Activated T-cell treated with anti-CD3 and anti-CD28 coated beads, Interleukin-2, amount 50 U/mL, for 72 hours (primary cell): ENCODE measurements at regions not wholly inside any gene's neighbourhood (a gene's known extent, or its start where the extent isn't known, plus 50 kb on each side); places are given as distances from the start of the nearest gene placed in this dataset.

ENCODE experiments used
- ATAC-seq, 2 donors: fragments of 150-1000 bp; cut with Tn5 transposase; replicated peaks in 1 of 2; 2 replicates each; pipeline ENCODE4 v1.10.0; 2021; ENCODE audit warnings: moderate library complexity in 2 of 2, mild to moderate bottlenecking in 1 of 2
- DNase-seq, 2 donors: peaks; one replicate each; pipeline ENCODE4 v3.0.0; 2021 to 2022; ENCODE audit warnings: mixed read lengths in 1 of 2
- H3K27ac Mint-ChIP-seq: one replicate; pipeline ENCODE4 v1.8.0; 2022; ENCODE audit warnings: mild to moderate bottlenecking, moderate library complexity, mixed read lengths
- H3K27me3 Mint-ChIP-seq: one replicate; pipeline ENCODE4 v1.8.0; 2022; ENCODE audit warnings: low read depth, mixed read lengths
- H3K36me3 Mint-ChIP-seq, 2 donors: one replicate each; pipeline ENCODE4 v1.8.0; 2022; ENCODE audit warnings: mixed read lengths in 2 of 2, mild to moderate bottlenecking in 1 of 2; ENCODE audit not compliant: insufficient read depth in 2 of 2
- H3K4me1 Mint-ChIP-seq: one replicate; pipeline ENCODE4 v1.8.0; 2022; ENCODE audit warnings: low read depth, mixed read lengths
- H3K4me3 Mint-ChIP-seq, 2 donors: one replicate each; pipeline ENCODE4 v1.8.0; 2022; ENCODE audit warnings: mild to moderate bottlenecking in 2 of 2, mixed read lengths in 2 of 2, moderate library complexity in 2 of 2
- H3K9me3 Mint-ChIP-seq, 2 donors: one replicate each; pipeline ENCODE4 v1.8.0; 2022; ENCODE audit warnings: mixed read lengths in 2 of 2

GRCh38 chr14:34363733-34364134, 98.3 kb downstream of the SPTSSA start:
- no peaks in the 10 kb centered on the region for H3K4me1 Mint-ChIP-seq
- ATAC-seq (peak; percentile 15 to 38), DNase-seq (no peak)
- H3K27me3 Mint-ChIP-seq: peaks cover 6% of the 10 kb centered on the region
- H3K27ac Mint-ChIP-seq: no peak overlapping the region
- H3K4me3 Mint-ChIP-seq: no peak overlapping the region
- no peaks in the 10 kb centered on the region for H3K9me3 Mint-ChIP-seq
- no peaks in the 10 kb centered on the region for H3K36me3 Mint-ChIP-seq

DNA sequence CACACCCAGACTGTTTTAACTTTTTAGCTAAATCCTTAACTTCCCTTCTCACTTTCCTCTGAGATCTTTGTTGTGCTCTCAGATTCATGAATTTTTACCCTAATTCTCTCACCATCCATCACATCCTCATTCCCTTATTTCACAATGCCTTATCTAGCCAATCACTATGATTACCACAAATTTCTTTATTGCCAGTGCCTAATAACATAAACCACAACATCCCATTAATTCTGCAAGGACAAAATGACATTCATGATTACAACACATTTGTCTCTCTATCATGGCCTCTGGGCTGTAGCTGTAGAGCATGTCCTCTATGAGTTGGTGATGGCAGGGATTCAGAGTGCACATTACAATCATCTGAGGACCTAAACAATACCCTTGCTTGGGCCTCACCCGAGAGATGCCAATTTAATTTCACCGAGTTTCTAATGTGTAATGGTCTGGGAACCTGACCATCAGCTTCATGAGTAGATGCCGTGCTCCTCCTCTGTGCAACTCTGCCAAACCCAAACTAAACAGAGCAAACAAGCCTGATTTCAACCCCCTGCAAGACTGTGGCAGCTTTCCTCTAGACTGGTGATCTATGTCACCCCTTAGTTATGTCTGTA, 99.3 kb downstream of the SPTSSA start:
- DNase-seq (no peak), ATAC-seq (no peak)
- Mint-ChIP-seq H3K27ac (no peak overlapping the region), H3K36me3 (no peaks in the 10 kb centered on the region), H3K4me3 (no peak overlapping the region), H3K9me3 (no peaks in the 10 kb centered on the region), H3K27me3 (peaks cover 5% of the 10 kb centered on the region), H3K4me1 (no peaks in the 10 kb centered on the region)

GRCh38 chr14:34361504-34362011, 100.5 kb downstream of the SPTSSA start:
- DNase-seq: no peak
- no peak overlapping the region for H3K27ac Mint-ChIP-seq
- no peaks in the 10 kb centered on the region for H3K4me1 Mint-ChIP-seq
- peaks cover 5% of the 10 kb centered on the region for H3K27me3 Mint-ChIP-seq
- H3K36me3 Mint-ChIP-seq: no peaks in the 10 kb centered on the region
- H3K9me3 Mint-ChIP-seq: no peaks in the 10 kb centered on the region
- no peak overlapping the region for H3K4me3 Mint-ChIP-seq
- no peak for ATAC-seq

GRCh38 chr14:34359420-34360117, 102.5 kb downstream of the SPTSSA start:
- Mint-ChIP-seq H3K4me3 (no peak overlapping the region), H3K27me3 (peaks cover 5% of the 10 kb centered on the region), H3K9me3 (no peaks in the 10 kb centered on the region), H3K27ac (no peak overlapping the region), H3K4me1 (no peaks in the 10 kb centered on the region), H3K36me3 (no peaks in the 10 kb centered on the region)
- ATAC-seq: no peak
- no peak for DNase-seq

DNA sequence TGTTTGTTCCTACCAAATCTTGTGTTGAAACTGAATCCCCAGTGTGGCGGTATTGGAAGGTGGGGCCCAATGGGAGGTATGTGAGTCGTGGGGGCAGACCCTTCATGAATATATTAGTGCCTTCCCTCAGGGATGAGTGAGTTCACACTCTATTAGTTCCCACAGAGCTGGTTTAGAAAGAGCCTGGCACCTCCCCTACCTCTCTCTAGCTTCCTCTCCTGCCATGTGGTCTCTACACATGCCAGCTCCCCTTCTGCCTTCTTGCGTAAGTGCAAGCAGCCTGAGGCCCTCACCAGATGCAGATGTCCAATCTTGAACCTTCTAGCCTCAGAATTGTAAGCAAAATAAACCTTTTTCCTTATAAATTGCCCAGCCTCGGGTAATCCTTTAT, 105.8 kb downstream of the SPTSSA start:
- Mint-ChIP-seq H3K4me3 (no peak overlapping the region), H3K9me3 (no peaks in the 10 kb centered on the region), H3K27ac (no peak overlapping the region), H3K27me3 (no peaks in the 10 kb centered on the region), H3K4me1 (no peaks in the 10 kb centered on the region), H3K36me3 (no peaks in the 10 kb centered on the region)
- ATAC-seq (no peak), DNase-seq (no peak)

- H3K27me3 Mint-ChIP-seq: no peaks in the 10 kb centered on the region
- no peak overlapping the region for H3K27ac Mint-ChIP-seq
- H3K36me3 Mint-ChIP-seq: no peaks in the 10 kb centered on the region
- H3K4me1 Mint-ChIP-seq: no peaks in the 10 kb centered on the region
- ATAC-seq (no peak), DNase-seq (no peak)
- H3K9me3 Mint-ChIP-seq: no peaks in the 10 kb centered on the region
- no peak overlapping the region for H3K4me3 Mint-ChIP-seq
Measured at GRCh38 chr14:34355584-34356263, 106.3 kb downstream of the SPTSSA start.

DNA sequence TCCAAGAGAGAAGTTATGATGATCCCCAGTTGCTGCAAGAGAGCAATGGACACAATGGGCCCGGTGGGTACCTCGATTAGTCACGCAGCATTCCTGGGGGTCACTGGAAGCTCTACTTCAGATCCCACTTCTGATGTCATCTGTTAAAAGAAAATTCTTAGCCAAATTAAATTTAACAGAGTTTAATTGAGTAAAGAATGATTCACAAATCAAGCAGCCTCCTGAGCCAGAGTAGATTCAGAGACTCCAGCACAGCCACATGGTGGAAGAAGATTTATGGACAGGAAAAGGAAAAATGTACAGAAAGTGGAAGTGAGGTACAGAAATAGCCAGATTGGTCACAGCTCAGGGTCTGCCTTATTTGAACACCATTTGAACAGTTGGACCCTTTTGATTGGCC, 107.5 kb downstream of the SPTSSA start:
- DNase-seq: no peak
- no peak for ATAC-seq
- H3K27me3 Mint-ChIP-seq: no peaks in the 10 kb centered on the region
- H3K9me3 Mint-ChIP-seq: no peaks in the 10 kb centered on the region
- H3K27ac Mint-ChIP-seq: no peak overlapping the region
- H3K4me3 Mint-ChIP-seq: no peak overlapping the region
- H3K36me3 Mint-ChIP-seq: no peaks in the 10 kb centered on the region
- H3K4me1 Mint-ChIP-seq: no peaks in the 10 kb centered on the region

DNA sequence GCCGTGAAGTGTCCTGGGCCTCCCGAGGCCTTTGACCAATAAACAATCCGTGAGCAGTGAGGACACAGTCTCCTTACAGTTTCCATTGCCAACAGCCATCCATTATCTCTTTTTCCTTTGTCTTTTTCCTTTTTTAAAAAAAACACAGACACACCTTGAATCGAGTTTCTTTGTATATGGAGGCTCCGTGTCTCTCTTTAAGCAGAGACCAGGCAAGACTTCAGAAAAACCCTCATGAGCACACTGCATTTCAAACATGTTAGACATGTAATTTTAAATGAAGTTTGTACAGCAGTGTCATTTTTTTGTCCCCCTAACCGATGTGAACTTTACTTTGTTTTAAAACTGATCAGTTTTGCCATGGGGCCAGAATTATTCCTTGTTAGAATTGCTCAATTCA, 111.1 kb downstream of the SPTSSA start:
- ATAC-seq: peak in 1 of 2 donors; percentile 55
- no peak overlapping the region for H3K4me3 Mint-ChIP-seq

DNA sequence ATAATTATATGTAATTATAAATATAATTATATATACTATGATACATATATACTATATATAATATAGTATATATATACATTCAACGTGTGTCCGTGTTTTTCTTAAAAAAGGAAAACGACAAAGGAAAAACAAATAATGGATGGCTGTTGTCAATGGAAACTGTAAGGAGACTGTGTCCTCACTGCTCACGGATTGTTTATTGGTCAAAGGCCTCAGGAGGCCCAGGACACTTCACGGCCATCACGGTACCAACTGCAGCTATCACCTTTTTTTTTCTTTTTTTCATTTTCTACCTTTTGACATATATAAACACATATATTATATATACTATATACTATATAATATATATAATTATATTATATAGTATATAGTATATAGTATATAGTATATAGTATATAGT, 113.4 kb downstream of the SPTSSA start:
- no peak overlapping the region for H3K27ac Mint-ChIP-seq
- DNase-seq: no peak

More for the DNA sequence above, 111.1 kb downstream of the SPTSSA start:
- Mint-ChIP-seq H3K27me3 (no peaks in the 10 kb centered on the region), H3K36me3 (no peaks in the 10 kb centered on the region), H3K9me3 (no peaks in the 10 kb centered on the region), H3K27ac (no peak overlapping the region), H3K4me1 (no peaks in the 10 kb centered on the region)
- no peak for DNase-seq

DNA sequence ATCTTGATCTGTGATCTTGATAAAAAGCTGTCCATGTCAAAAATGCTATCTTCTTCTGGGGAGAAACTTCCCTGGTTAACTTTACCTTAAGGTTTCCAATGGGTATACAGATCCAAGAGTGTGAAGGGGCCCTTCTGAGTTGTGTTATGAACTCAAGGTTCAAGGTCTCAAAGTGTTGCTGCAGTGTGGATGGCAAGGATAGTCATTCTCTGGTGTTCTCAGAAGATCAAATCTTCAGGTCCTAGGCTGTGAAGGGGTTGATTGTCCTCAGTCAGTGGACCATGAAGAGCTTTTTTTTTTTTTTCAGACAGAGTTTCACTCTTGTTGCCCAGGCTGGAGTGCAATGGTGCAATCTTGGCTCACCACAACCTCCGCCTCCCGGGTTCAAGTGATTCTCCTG, 114.4 kb downstream of the SPTSSA start:
- ATAC-seq (peak; percentile 60 to 83), DNase-seq (no peak)
- no peak overlapping the region for H3K4me3 Mint-ChIP-seq
- H3K27ac Mint-ChIP-seq: no peak overlapping the region
- no peaks in the 10 kb centered on the region for H3K27me3 Mint-ChIP-seq
- no peaks in the 10 kb centered on the region for H3K36me3 Mint-ChIP-seq
- H3K4me1 Mint-ChIP-seq: no peaks in the 10 kb centered on the region
- H3K9me3 Mint-ChIP-seq: no peaks in the 10 kb centered on the region

More for the DNA sequence above, 113.4 kb downstream of the SPTSSA start:
- Mint-ChIP-seq H3K4me3 (no peak overlapping the region), H3K4me1 (no peaks in the 10 kb centered on the region), H3K27me3 (no peaks in the 10 kb centered on the region), H3K36me3 (no peaks in the 10 kb centered on the region), H3K9me3 (no peaks in the 10 kb centered on the region)
- ATAC-seq: no peak

GRCh38 chr14:34345718-34346465, 116.1 kb downstream of the SPTSSA start:
- Mint-ChIP-seq H3K36me3 (no peaks in the 10 kb centered on the region), H3K9me3 (no peaks in the 10 kb centered on the region), H3K4me3 (no peak overlapping the region), H3K4me1 (no peaks in the 10 kb centered on the region), H3K27ac (no peak overlapping the region), H3K27me3 (no peaks in the 10 kb centered on the region)
- ATAC-seq (no peak), DNase-seq (no peak)

- Mint-ChIP-seq H3K27ac (no peak overlapping the region), H3K36me3 (no peaks in the 10 kb centered on the region), H3K4me3 (no peak overlapping the region), H3K9me3 (no peaks in the 10 kb centered on the region), H3K27me3 (no peaks in the 10 kb centered on the region), H3K4me1 (no peaks in the 10 kb centered on the region)
- ATAC-seq (no peak), DNase-seq (no peak)
Measured at GRCh38 chr14:34344318-34344717, 117.7 kb downstream of the SPTSSA start.

- no peak overlapping the region for H3K4me3 Mint-ChIP-seq
- ATAC-seq (no peak), DNase-seq (no peak)
- H3K27ac Mint-ChIP-seq: no peak overlapping the region
- H3K9me3 Mint-ChIP-seq: no peaks in the 10 kb centered on the region
- no peaks in the 10 kb centered on the region for H3K27me3 Mint-ChIP-seq
- no peaks in the 10 kb centered on the region for H3K4me1 Mint-ChIP-seq
- H3K36me3 Mint-ChIP-seq: no peaks in the 10 kb centered on the region
Measured at GRCh38 chr14:34340025-34340625, 121.9 kb downstream of the SPTSSA start.
